ENCODE measurements at regions not wholly inside any gene's neighbourhood (a gene's known extent, or its start where the extent isn't known, plus 50 kb on each side); places are given as distances from the start of the nearest gene placed in this dataset.

DNA sequence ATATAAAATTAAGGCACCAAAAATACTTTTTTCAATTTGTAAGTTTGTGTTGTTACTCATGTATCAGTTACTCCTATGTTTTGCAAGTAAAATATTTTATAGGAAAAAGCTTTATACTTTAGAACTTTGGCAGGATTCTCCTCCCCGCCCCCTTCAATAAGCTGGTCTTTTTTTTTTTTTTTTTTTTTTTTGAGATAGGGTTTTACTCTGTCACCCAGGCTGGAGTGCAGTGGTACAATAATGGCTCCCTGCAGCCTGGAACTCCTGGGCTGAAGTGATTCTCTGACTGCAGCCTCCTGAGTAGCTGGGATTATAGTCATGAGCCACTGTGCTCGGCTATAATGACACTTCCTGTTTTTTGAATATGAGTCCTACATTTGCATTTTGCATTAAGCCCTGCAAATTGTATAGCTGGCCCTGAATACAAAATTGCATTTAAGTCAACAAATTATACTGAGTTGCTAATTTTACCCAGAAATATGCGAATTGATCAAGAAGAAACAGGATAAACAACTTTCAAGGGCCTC is 192.9 kb downstream of the PIK3R1 start (continued):
- TF ChIP-seq, protein P1, sequence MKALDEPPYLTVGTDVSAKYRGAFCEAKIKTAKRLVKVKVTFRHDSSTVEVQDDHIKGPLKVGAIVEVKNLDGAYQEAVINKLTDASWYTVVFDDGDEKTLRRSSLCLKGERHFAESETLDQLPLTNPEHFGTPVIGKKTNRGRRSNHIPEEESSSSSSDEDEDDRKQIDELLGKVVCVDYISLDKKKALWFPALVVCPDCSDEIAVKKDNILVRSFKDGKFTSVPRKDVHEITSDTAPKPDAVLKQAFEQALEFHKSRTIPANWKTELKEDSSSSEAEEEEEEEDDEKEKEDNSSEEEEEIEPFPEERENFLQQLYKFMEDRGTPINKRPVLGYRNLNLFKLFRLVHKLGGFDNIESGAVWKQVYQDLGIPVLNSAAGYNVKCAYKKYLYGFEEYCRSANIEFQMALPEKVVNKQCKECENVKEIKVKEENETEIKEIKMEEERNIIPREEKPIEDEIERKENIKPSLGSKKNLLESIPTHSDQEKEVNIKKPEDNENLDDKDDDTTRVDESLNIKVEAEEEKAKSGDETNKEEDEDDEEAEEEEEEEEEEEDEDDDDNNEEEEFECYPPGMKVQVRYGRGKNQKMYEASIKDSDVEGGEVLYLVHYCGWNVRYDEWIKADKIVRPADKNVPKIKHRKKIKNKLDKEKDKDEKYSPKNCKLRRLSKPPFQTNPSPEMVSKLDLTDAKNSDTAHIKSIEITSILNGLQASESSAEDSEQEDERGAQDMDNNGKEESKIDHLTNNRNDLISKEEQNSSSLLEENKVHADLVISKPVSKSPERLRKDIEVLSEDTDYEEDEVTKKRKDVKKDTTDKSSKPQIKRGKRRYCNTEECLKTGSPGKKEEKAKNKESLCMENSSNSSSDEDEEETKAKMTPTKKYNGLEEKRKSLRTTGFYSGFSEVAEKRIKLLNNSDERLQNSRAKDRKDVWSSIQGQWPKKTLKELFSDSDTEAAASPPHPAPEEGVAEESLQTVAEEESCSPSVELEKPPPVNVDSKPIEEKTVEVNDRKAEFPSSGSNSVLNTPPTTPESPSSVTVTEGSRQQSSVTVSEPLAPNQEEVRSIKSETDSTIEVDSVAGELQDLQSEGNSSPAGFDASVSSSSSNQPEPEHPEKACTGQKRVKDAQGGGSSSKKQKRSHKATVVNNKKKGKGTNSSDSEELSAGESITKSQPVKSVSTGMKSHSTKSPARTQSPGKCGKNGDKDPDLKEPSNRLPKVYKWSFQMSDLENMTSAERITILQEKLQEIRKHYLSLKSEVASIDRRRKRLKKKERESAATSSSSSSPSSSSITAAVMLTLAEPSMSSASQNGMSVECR (CRISPR knock-in tag; IDR thresholded peaks at IDR 0.05): no peak
- TF ChIP-seq, protein P2, sequence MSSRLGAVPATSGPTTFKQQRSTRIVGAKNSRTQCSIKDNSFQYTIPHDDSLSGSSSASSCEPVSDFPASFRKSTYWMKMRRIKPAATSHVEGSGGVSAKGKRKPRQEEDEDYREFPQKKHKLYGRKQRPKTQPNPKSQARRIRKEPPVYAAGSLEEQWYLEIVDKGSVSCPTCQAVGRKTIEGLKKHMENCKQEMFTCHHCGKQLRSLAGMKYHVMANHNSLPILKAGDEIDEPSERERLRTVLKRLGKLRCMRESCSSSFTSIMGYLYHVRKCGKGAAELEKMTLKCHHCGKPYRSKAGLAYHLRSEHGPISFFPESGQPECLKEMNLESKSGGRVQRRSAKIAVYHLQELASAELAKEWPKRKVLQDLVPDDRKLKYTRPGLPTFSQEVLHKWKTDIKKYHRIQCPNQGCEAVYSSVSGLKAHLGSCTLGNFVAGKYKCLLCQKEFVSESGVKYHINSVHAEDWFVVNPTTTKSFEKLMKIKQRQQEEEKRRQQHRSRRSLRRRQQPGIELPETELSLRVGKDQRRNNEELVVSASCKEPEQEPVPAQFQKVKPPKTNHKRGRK (tag; IDR thresholded peaks at IDR 0.05): peak; percentile 38
- TF ChIP-seq, protein P3, sequence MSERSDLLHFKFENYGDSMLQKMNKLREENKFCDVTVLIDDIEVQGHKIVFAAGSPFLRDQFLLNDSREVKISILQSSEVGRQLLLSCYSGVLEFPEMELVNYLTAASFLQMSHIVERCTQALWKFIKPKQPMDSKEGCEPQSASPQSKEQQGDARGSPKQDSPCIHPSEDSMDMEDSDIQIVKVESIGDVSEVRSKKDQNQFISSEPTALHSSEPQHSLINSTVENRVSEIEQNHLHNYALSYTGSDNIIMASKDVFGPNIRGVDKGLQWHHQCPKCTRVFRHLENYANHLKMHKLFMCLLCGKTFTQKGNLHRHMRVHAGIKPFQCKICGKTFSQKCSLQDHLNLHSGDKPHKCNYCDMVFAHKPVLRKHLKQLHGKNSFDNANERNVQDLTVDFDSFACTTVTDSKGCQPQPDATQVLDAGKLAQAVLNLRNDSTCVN (CRISPR knock-in tag; IDR thresholded peaks at IDR 0.05): no peak
- TF ChIP-seq HDAC2 (IDR thresholded peaks at IDR 0.05) (no peak), EP400 (IDR thresholded peaks at IDR 0.05) (no peak), TEAD4 (IDR thresholded peaks at IDR 0.05; ENCODE audit: low read length) (no peak), TEAD4 (CRISPR knock-in tag; IDR thresholded peaks at IDR 0.05; ENCODE audit: borderline replicate concordance) (no peak), TGIF2 (CRISPR knock-in tag; IDR thresholded peaks at IDR 0.05) (no peak), MYC (IDR thresholded peaks at IDR 0.05; ENCODE audit: low read depth, low read length) (no peak), MYC (CRISPR knock-in tag; IDR thresholded peaks at IDR 0.05; ENCODE audit: borderline replicate concordance, low read depth) (no peak), SMAD4 (CRISPR knock-in tag; conservative IDR thresholded peaks at IDR 0.05) (no peak), FOXA1 (IDR thresholded peaks at IDR 0.05; ENCODE audit: borderline replicate concordance) (no peak), ZNF24 (IDR thresholded peaks at IDR 0.05) (0 out of 2 replicates have a peak, but pooled peaks have one; percentile 18), BRF1 (IDR thresholded peaks at IDR 0.05; ENCODE audit: borderline replicate concordance, extremely low read depth, insufficient read length) (no peak)
- TF ChIP-seq, protein P4, sequence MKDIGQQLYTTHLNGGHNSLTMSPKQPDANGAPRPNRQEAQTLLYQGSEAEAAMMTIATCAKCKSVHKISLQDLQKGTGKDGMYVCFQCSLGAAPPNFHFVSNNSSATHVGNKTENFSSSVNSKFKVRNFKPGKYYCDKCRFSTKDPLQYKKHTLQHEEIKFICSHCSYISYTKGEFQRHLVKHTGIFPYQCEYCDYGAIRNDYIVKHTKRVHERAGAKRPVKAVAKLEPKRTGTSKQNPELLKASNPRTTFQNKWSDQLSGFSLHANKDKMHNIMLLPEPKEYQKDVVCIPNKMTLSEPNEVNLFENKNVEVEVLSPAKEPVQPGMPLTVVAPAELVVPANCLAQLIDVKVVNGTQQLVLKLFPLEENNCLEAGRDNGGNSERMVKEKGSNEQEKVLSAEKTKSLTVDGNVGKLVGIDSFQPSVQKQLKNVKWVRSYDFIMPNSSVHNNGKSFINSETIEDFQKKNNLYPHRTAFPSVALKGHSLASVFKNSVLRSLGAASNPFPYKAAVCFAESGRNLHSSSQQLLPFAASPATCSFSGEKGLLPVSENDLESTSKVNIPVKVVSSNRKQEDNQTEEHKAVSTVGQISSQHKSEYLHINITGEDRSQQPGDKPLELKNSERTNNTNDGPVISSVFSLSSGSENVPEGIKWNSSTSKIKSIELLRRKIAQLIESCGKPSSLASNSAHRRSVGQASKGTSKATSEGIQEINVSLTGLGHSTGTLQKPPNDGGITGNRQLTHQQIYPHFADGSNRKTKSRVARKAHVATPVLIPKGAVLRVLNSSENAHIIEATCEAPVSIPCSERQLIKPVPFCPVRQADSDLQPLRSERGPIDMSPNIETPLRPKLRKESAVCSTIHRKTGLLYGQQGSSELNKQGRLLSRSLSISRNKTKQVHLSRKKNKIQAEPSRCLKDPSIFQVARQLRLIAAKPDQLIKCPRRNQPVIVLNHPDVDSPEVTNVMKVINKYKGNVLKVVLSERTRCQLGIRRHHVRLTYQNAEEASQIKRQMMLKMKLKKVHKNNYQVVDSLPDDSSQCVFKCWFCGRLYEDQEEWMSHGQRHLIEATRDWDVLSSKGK (CRISPR knock-in tag; IDR thresholded peaks at IDR 0.05): no peak
- TF ChIP-seq, protein P5, sequence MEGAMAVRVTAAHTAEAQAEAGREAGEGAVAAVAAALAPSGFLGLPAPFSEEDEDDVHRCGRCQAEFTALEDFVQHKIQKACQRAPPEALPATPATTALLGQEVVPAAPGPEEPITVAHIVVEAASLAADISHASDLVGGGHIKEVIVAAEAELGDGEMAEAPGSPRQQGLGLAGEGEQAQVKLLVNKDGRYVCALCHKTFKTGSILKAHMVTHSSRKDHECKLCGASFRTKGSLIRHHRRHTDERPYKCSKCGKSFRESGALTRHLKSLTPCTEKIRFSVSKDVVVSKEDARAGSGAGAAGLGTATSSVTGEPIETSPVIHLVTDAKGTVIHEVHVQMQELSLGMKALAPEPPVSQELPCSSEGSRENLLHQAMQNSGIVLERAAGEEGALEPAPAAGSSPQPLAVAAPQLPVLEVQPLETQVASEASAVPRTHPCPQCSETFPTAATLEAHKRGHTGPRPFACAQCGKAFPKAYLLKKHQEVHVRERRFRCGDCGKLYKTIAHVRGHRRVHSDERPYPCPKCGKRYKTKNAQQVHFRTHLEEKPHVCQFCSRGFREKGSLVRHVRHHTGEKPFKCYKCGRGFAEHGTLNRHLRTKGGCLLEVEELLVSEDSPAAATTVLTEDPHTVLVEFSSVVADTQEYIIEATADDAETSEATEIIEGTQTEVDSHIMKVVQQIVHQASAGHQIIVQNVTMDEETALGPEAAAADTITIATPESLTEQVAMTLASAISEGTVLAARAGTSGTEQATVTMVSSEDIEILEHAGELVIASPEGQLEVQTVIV (CRISPR knock-in tag; IDR thresholded peaks at IDR 0.05; ENCODE audit: borderline replicate concordance): no peak

Data from K562 (cell line).